ENCODE measurements at regions not wholly inside any gene's neighbourhood (a gene's known extent, or its start where the extent isn't known, plus 50 kb on each side); places are given as distances from the start of the nearest gene placed in this dataset.

DNA sequence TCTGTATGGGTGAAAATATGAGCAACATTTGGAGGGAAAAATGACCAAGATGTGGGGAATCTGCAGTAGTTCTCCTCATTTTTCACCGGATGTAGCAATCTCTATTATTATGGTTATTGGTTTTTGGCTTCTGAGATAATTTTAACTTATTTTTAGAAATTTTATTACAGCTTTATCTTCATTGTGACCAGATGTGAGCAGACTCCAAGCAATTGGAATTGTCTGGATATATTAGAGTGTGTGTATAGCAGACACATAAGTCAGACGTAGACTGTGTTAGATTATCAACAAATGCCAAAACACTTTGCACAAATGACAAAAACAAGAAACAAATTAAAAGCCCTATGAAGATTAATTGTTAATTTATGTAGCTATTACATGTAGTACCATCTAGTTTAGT lies 249.1 kb downstream of the DNAJB9 start:
- H3K9me3 ChIP-seq = no peaks in the 10 kb centered on the region
- TF ChIP-seq, protein P1, sequence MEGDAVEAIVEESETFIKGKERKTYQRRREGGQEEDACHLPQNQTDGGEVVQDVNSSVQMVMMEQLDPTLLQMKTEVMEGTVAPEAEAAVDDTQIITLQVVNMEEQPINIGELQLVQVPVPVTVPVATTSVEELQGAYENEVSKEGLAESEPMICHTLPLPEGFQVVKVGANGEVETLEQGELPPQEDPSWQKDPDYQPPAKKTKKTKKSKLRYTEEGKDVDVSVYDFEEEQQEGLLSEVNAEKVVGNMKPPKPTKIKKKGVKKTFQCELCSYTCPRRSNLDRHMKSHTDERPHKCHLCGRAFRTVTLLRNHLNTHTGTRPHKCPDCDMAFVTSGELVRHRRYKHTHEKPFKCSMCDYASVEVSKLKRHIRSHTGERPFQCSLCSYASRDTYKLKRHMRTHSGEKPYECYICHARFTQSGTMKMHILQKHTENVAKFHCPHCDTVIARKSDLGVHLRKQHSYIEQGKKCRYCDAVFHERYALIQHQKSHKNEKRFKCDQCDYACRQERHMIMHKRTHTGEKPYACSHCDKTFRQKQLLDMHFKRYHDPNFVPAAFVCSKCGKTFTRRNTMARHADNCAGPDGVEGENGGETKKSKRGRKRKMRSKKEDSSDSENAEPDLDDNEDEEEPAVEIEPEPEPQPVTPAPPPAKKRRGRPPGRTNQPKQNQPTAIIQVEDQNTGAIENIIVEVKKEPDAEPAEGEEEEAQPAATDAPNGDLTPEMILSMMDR (IDR thresholded peaks at IDR 0.05) = no peak
- H3K4me3 ChIP-seq = no peak overlapping the region
- H3K4me1 ChIP-seq (ENCODE audit: low read depth) = no peaks in the 10 kb centered on the region
- no peaks in the 10 kb centered on the region for H3K36me3 ChIP-seq (ENCODE audit: low read depth)
- DNase-seq = no peak
- intact Hi-C loops (cut with DNase I, micrococcal nuclease) = no loop called here
- ATAC-seq = no peak

DNA sequence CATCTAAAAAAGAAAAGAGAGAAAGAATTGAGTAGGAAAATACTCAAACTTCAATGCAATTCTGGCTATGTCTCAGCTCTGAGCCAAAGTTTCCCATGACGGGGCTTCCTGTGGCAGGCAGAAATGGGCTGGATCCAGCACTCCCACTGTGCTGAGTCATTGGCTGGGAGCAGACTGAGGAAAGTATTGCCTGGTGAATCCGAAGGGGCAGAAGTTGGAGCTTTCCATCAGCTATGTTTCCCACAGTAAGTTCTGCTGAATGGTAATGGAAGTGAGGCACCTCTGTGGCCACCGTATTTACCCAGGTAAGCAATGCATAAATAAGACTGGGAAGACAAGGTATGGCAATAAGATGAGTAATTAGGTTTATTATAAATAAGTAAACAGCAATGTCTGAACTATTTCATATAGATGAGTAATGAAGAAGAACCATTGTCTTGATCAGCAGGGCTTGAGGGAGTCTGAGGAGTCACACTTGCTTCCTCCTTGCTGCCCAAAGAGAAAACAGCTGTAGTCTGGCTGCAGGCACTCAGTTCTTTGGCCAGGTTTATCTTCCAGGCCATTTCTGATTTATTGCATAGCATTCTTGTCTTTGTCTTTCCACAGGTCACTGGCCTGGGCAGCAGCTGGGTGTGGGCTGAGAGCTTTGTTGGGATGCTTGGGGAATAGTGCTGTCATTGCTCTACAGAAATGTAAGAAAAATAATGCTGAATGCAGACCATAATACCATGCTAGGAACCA lies 255.3 kb downstream of the DNAJB9 start:
- DNase-seq (no peak), ATAC-seq (no peak)
- Histone ChIP-seq H3K4me3 (no peak overlapping the region), H3K4me1 (ENCODE audit: low read depth) (no peaks in the 10 kb centered on the region), H3K9me3 (no peaks in the 10 kb centered on the region), H3K36me3 (ENCODE audit: low read depth) (no peaks in the 10 kb centered on the region)
- intact Hi-C loops (cut with DNase I, micrococcal nuclease) = no loop called here
- TF ChIP-seq, protein P1 (IDR thresholded peaks at IDR 0.05) = no peak

DNA sequence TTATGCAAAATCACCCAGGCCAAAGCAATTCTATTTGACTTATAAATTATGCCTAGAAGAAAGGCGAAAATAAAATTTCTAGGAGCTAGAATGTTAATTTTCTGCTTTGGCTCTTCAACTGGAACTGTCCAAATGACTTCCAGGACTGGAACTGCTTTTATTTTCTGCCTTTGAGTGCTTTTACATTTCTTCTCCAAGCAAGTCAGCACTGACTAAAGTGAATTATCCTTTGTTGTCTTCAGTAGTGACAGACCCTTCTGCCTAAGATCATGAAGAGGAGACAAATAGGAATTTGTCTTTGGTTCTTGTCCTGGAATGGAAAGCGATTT lies 255.9 kb downstream of the DNAJB9 start:
- TF ChIP-seq, protein P1 (IDR thresholded peaks at IDR 0.05) = no peak
- intact Hi-C loops (cut with DNase I, micrococcal nuclease) = no loop called here
- DNase-seq (no peak), ATAC-seq (no peak)
- no peaks in the 10 kb centered on the region for H3K36me3 ChIP-seq (ENCODE audit: low read depth)
- H3K4me3 ChIP-seq = no peak overlapping the region
- no peaks in the 10 kb centered on the region for H3K4me1 ChIP-seq (ENCODE audit: low read depth)
- no peaks in the 10 kb centered on the region for H3K9me3 ChIP-seq

DNA sequence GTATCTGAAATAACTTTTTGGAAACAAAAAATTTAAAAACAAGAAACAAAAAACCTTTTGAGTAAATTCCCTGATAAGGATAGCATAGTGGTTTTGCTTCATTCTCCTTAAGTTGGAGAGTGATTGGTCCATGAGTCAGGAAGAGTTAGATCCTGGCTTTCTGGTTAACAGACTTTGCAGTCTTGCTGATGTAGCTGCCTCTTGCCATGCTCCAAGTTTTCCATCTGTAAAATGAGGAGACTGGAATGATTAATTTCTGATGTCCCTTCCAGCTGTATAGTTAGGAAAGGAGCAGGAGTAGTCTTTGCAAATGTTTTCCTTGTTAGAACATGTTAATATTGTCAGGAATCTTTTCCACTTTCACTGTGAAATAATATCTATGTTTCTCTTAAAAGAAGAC lies 266.6 kb downstream of the DNAJB9 start:
- no peaks in the 10 kb centered on the region for H3K36me3 ChIP-seq (ENCODE audit: low read depth)
- H3K9me3 ChIP-seq = peaks cover 9% of the 10 kb centered on the region
- no peak for DNase-seq
- TF ChIP-seq, protein P1 (IDR thresholded peaks at IDR 0.05) = no peak
- intact Hi-C loops (cut with DNase I, micrococcal nuclease) = no loop called here
- H3K4me1 ChIP-seq (ENCODE audit: low read depth) = no peaks in the 10 kb centered on the region
- no peak for ATAC-seq
- no peak overlapping the region for H3K4me3 ChIP-seq

DNA sequence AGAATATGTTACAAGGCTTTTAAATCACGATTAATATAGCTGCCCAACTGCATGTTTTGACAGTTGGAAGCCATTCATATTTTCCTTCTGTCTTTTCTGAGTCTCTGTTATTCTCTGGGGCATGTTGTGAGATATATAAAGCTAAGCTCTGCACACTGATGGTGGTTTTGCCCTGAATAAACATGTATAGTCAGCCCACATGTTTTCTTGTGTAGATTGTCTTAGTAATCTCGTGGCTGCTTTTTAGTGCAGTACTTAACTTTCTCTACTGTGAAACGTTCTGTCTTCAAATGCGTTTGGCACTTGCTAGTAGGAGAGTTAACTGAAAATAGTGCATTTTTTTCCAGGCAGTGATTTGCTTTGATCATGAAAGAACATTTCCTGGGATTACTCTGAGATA lies 268.5 kb downstream of the DNAJB9 start:
- Histone ChIP-seq H3K4me3 (no peak overlapping the region), H3K9me3 (peaks cover 9% of the 10 kb centered on the region), H3K36me3 (ENCODE audit: low read depth) (no peaks in the 10 kb centered on the region), H3K4me1 (ENCODE audit: low read depth) (no peaks in the 10 kb centered on the region)
- TF ChIP-seq, protein P1 (IDR thresholded peaks at IDR 0.05) = no peak
- no peak for DNase-seq
- ATAC-seq = no peak
- intact Hi-C loops (cut with DNase I, micrococcal nuclease) = no loop called here

DNA sequence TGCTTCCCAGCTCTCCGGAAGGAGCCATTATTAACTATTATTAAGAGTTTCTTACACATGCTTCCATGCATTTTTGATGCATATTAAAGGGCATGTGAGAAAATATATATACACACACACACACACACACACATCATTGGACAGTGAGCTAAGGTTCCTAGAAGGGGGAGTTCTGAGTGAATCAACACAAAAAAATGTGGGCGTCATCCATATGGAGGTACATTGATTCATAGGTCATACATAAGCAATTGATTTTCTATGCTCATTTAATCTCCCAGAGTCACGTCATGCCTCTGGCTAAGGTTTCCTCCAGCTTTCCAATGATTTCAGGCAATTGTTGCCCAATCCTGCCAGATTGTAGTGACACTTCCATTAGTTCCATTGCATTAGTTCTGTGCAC lies 269.4 kb downstream of the DNAJB9 start:
- H3K36me3 ChIP-seq (ENCODE audit: low read depth) = no peaks in the 10 kb centered on the region
- no peaks in the 10 kb centered on the region for H3K4me1 ChIP-seq (ENCODE audit: low read depth)
- no peak overlapping the region for H3K4me3 ChIP-seq
- TF ChIP-seq, protein P1 (IDR thresholded peaks at IDR 0.05) = no peak
- H3K9me3 ChIP-seq = peaks cover 7% of the 10 kb centered on the region
- no peak for DNase-seq
- intact Hi-C loops (cut with DNase I, micrococcal nuclease) = no loop called here
- ATAC-seq = no peak
